HEK293T (cell line): ENCODE measurements at regions not wholly inside any gene's neighbourhood (a gene's known extent, or its start where the extent isn't known, plus 50 kb on each side); places are given as distances from the start of the nearest gene placed in this dataset.

Experiments
- CTCF ChIA-PET: fragments of 350-600 bp; formaldehyde crosslinking; extraction: SDS; loops from one replicate; lab custom pipeline; 2021; ENCODE audit warnings: antibody characterized with exemption, inconsistent platforms; lab: Yijun Ruan, JAX
- POLR2A ChIA-PET: fragments of 350-600 bp; formaldehyde crosslinking; extraction: SDS; loops from one replicate; lab custom pipeline; 2020; ENCODE audit warnings: antibody characterized with exemption, inconsistent platforms; lab: Yijun Ruan, JAX
- DNase-seq: peaks from one replicate; pipeline ENCODE4 v3.0.0; 2012; ENCODE audit warnings: mixed read lengths; ENCODE audit errors: extremely low spot score
- ARNT ChIP-seq: fragments of 450-650 bp; IDR thresholded peaks from 2 replicates; pipeline ENCODE4 v1.6.1; 2017; ENCODE audit warnings: mild to moderate bottlenecking
- BHLHE40 ChIP-seq: fragments of 450-650 bp; IDR thresholded peaks from 2 replicates; pipeline ENCODE4 v1.6.1; 2016; ENCODE audit warnings: mild to moderate bottlenecking, moderate library complexity, borderline replicate concordance
- CTBP1 ChIP-seq: fragments of 450-650 bp; IDR thresholded peaks from 2 replicates; pipeline ENCODE4 v1.6.1; 2016; ENCODE audit warnings: borderline replicate concordance
- ELF4 ChIP-seq: fragments of 450-650 bp; IDR thresholded peaks from 2 replicates; pipeline ENCODE4 v1.6.1; 2017; ENCODE audit warnings: antibody characterized with exemption
- FOXA1 ChIP-seq: fragments of 450-650 bp; IDR thresholded peaks from 2 replicates; pipeline ENCODE4 v1.6.1; 2016; ENCODE audit warnings: mild to moderate bottlenecking
- FOXK2 ChIP-seq: fragments of 450-650 bp; IDR thresholded peaks from 2 replicates; pipeline ENCODE4 v1.6.1; 2016; ENCODE audit warnings: mild to moderate bottlenecking
- FOXM1 ChIP-seq: fragments of 450-650 bp; IDR thresholded peaks from 2 replicates; pipeline ENCODE4 v1.6.1; 2017; ENCODE audit warnings: mild to moderate bottlenecking, borderline replicate concordance
- HDGF ChIP-seq: fragments of 450-650 bp; IDR thresholded peaks from 2 replicates; pipeline ENCODE4 v1.6.1; 2017; ENCODE audit warnings: antibody characterized with exemption, borderline replicate concordance
- L3MBTL2 ChIP-seq: fragments of 450-650 bp; conservative IDR thresholded peaks from 2 replicates; pipeline ENCODE4 v1.6.1; 2016; ENCODE audit warnings: mild to moderate bottlenecking
- LEF1 ChIP-seq: fragments of 450-650 bp; IDR thresholded peaks from 2 replicates; pipeline ENCODE4 v1.6.1; 2017; ENCODE audit warnings: mild to moderate bottlenecking, borderline replicate concordance
- NFRKB ChIP-seq: fragments of 450-650 bp; IDR thresholded peaks from 2 replicates; pipeline ENCODE4 v1.6.1; 2016; ENCODE audit warnings: mild to moderate bottlenecking, moderate library complexity
- PKNOX1 ChIP-seq: fragments of 450-650 bp; IDR thresholded peaks from 2 replicates; pipeline ENCODE4 v1.6.1; 2016
- SP1 ChIP-seq: fragments of 450-650 bp; IDR thresholded peaks from 2 replicates; pipeline ENCODE4 v1.6.1; 2017
- SUZ12 ChIP-seq: fragments of 450-650 bp; IDR thresholded peaks from 2 replicates; pipeline ENCODE4 v1.6.1; 2016; ENCODE audit warnings: mild to moderate bottlenecking
- TARDBP ChIP-seq: fragments of 450-650 bp; IDR thresholded peaks from 2 replicates; pipeline ENCODE4 v1.6.1; 2016
- ZNF384 ChIP-seq: fragments of 450-650 bp; IDR thresholded peaks from 2 replicates; pipeline ENCODE4 v1.6.1; 2016

DNA sequence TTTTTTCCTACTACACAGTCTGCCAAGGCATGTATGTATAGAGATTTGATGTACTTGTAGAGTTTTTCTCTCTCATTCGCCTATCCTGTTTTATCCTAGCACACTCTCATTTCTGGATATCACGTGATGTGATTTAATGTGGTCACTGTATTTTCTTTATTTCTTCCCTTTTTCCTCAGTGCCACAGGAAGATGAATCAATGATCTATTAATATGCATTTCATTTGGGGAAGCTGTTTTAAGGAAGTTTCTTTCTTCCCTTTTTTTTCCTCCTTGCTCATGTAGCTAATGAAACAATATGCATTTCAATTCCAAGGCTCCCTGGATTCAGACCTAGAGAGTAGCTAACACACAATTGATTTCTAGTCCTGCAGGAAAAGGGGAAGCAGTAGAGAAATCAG is 506.3 kb upstream of the WWC1 start:
- TF ChIP-seq HDGF (no peak), FOXM1 (no peak), BHLHE40 (no peak), TARDBP (no peak), FOXK2 (no peak), LEF1 (no peak), L3MBTL2 (no peak), CTBP1 (no peak), ELF4 (no peak), SUZ12 (no peak), ARNT (no peak), PKNOX1 (no peak), ZNF384 (no peak), NFRKB (no peak), SP1 (no peak), FOXA1 (no peak)
- ChIA-PET POLR2A (no interaction called here), CTCF (no interaction called here)
- no peak for DNase-seq

DNA sequence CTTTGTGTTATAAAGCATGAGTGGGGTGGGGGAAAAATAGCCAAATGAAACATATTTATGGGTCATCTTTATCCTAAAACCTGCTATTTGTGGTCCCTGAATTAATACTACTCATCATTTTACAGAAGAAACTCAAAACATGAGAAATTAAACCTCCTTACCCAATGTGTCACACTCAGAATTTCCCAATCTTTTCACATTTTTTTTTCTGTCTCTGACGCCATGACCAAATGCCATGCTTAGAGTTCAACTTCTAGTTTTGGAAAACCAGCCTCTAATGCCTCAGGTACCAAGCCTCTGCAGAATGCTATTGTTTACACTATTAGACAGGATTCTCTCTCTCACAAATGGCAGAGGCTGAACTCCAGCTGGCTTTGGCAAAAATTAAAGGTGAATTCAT is 505.5 kb upstream of the WWC1 start:
- TF ChIP-seq SP1 (no peak), ELF4 (no peak), TARDBP (no peak), FOXM1 (no peak), FOXK2 (no peak), FOXA1 (no peak), ZNF384 (no peak), ARNT (no peak), SUZ12 (no peak), LEF1 (no peak), NFRKB (no peak), L3MBTL2 (no peak), HDGF (no peak), PKNOX1 (no peak)
- POLR2A ChIA-PET: no interaction called here
- CTCF ChIA-PET: no interaction called here
- no peak for DNase-seq

- POLR2A ChIA-PET: no interaction called here
- TF ChIP-seq PKNOX1 (no peak), SP1 (no peak), FOXM1 (no peak), CTBP1 (no peak), LEF1 (no peak), ZNF384 (no peak), TARDBP (no peak), FOXA1 (no peak), ARNT (no peak), NFRKB (no peak), ELF4 (no peak), L3MBTL2 (no peak), SUZ12 (no peak), HDGF (no peak), BHLHE40 (no peak), FOXK2 (no peak)
- no peak for DNase-seq
- CTCF ChIA-PET: no interaction called here
Measured at GRCh38 chr5:167786871-167787578, 504.4 kb upstream of the WWC1 start.

DNA sequence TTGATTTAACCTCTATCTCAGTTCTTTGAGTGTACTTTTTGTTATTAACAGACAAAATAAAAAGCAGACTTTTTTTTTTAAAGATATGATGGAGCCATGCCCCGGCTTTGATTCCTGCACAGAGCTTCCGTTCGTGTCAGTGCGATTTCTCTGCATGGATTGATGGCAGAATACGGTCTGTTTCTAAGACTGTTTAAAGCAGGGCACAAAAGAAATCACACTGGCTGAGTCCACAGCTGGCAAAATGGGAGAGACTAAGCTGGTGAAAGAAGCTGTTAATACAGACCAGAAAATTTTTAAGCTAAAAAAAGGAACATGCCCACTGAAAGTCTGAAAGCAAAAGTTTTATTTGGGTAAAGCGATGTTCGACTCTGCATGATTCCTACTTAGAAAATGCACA is 501.4 kb upstream of the WWC1 start:
- ChIA-PET POLR2A (no interaction called here), CTCF (no interaction called here)
- DNase-seq: no peak
- TF ChIP-seq ELF4 (no peak), BHLHE40 (no peak), PKNOX1 (no peak), ZNF384 (no peak), SUZ12 (no peak), FOXK2 (no peak), CTBP1 (no peak), FOXA1 (no peak), SP1 (no peak), HDGF (no peak), TARDBP (no peak), ARNT (no peak), LEF1 (no peak), NFRKB (no peak)

DNA sequence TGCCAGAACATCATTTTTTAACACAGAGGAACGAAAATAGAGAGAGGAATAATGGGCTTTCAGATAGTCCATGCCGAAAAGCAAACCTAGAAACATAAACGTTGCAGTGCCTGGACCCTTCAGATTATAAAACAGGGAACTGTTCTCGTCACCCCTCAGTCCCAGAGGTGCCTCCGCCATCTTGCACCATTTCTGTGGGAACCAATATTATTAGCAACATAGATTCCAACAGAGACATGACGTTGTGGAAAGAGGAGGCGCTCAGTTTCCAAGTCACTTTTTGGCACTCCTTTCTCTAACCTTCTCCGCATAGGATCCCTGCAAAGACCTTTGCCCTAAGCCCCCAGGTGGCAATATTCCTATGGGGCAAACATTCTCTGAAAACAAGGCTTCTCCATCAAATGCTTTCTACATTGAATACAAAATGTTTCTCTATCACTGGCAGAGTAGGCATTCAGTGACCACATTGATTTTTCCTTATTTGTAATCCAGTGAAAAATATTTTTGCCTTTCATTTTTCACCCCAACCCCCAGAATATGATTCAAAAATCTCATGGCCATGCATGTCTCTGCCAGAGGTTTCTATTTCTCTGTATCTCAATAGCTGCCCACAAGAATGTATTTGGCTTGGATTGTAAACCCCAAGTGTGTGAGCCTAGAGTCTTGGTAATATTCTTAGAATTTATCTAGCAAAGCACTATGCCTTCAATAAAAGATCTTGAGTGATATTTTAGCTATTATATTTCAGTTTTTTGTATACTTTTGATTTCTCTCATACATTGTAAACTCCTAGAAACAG is 500.8 kb upstream of the WWC1 start:
- TF ChIP-seq FOXK2: no peak
- no peak for TF ChIP-seq LEF1
- TF ChIP-seq SP1: no peak
- no peak for TF ChIP-seq FOXA1
- no peak for TF ChIP-seq SUZ12
- ChIA-PET CTCF (no interaction called here), POLR2A (no interaction called here)
- no peak for DNase-seq
